ENCODE measurements at regions not wholly inside any gene's neighbourhood (a gene's known extent, or its start where the extent isn't known, plus 50 kb on each side); places are given as distances from the start of the nearest gene placed in this dataset.

- H3K4me3 ChIP-seq (ENCODE audit: extremely low read depth, insufficient read depth, low read length, poor library complexity, severe bottlenecking): no peak overlapping the region
- 80 to 85% methylated on average over 11 to 13 of the region's 13 CpGs for WGBS, 2 experiments (ENCODE audit: insufficient coverage in 2 of 2)
Measured at GRCh38 chr17:83174362-83175118, 95.1 kb downstream of the METRNL start.

DNA sequence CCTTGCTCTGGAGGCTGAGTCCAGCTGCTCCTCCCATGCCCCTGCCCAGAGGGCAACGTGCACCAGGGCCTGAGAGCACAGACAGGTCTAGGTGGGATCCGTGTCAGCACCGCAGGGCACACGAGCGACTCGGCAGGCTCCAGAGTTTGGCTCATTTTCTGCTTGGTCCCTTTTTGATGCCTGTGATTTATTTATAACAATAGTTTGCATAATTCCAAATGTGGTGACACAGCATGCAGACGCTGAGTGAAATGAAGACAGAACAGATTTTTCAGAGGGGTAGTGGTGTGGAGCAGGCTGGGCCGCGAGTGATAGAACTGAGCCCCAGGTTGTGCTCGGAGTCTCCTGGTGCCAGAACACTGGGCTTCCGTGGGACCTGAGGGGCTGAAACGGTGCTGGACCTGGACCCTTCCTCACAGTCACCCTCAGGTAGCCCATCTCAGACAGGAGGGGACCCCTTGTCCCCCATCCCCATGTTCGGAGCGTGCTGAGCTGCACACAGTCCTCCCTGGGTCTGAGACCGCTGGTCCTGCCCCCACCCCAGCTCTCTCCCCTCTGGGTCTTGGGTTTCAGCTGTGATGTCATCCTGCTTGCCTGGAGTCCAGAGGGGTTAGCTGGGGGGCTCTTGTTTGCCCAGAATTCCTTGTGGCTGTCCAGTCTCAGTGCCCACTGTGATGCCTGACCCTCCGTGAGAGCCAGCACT is 95.9 kb downstream of the METRNL start:
- Histone ChIP-seq H3K27ac (ENCODE audit: low read depth, low read length, severe bottlenecking) (no peak overlapping the region), H3K4me3 (ENCODE audit: extremely low read depth, insufficient read depth, low read length, poor library complexity, severe bottlenecking) (no peak overlapping the region), H3K9me3 (ENCODE audit: control insufficient read depth, low read length) (no peaks in the 10 kb centered on the region), H3K36me3 (ENCODE audit: control insufficient read depth, insufficient read depth, low read length) (no peaks in the 10 kb centered on the region), H3K4me1 (ENCODE audit: control insufficient read depth, insufficient read depth, low read length, poor library complexity, severe bottlenecking) (peaks cover 6% of the 10 kb centered on the region)
- 88 to 92% methylated on average over 13 to 16 of the region's 16 CpGs for WGBS, 2 experiments (ENCODE audit: insufficient coverage in 2 of 2)

More at GRCh38 chr17:83174362-83175118, 95.1 kb downstream of the METRNL start:
- no peaks in the 10 kb centered on the region for H3K9me3 ChIP-seq (ENCODE audit: control insufficient read depth, low read length)
- H3K36me3 ChIP-seq (ENCODE audit: control insufficient read depth, insufficient read depth, low read length): no peaks in the 10 kb centered on the region
- no peak overlapping the region for H3K27ac ChIP-seq (ENCODE audit: low read depth, low read length, severe bottlenecking)
- H3K4me1 ChIP-seq (ENCODE audit: control insufficient read depth, insufficient read depth, low read length, poor library complexity, severe bottlenecking): peaks cover 6% of the 10 kb centered on the region

GRCh38 chr17:83175822-83176622 is 96.6 kb downstream of the METRNL start:
- no peaks in the 10 kb centered on the region for H3K9me3 ChIP-seq (ENCODE audit: control insufficient read depth, low read length)
- no peak overlapping the region for H3K27ac ChIP-seq (ENCODE audit: low read depth, low read length, severe bottlenecking)
- 87 to 92% methylated on average over 11 to 15 of the region's 15 CpGs for WGBS, 2 experiments (ENCODE audit: insufficient coverage in 2 of 2)
- no peaks in the 10 kb centered on the region for H3K36me3 ChIP-seq (ENCODE audit: control insufficient read depth, insufficient read depth, low read length)
- no peak overlapping the region for H3K4me3 ChIP-seq (ENCODE audit: extremely low read depth, insufficient read depth, low read length, poor library complexity, severe bottlenecking)
- H3K4me1 ChIP-seq (ENCODE audit: control insufficient read depth, insufficient read depth, low read length, poor library complexity, severe bottlenecking): no peaks in the 10 kb centered on the region

GRCh38 chr17:83176623-83177583 is 97.5 kb downstream of the METRNL start:
- no peaks in the 10 kb centered on the region for H3K4me1 ChIP-seq (ENCODE audit: control insufficient read depth, insufficient read depth, low read length, poor library complexity, severe bottlenecking)
- H3K4me3 ChIP-seq (ENCODE audit: extremely low read depth, insufficient read depth, low read length, poor library complexity, severe bottlenecking): no peak overlapping the region
- H3K27ac ChIP-seq (ENCODE audit: low read depth, low read length, severe bottlenecking): no peak overlapping the region
- no peaks in the 10 kb centered on the region for H3K9me3 ChIP-seq (ENCODE audit: control insufficient read depth, low read length)
- WGBS, 2 experiments (ENCODE audit: insufficient coverage in 2 of 2): 93% methylated on average over 12 to 19 of the region's 22 CpGs
- no peaks in the 10 kb centered on the region for H3K36me3 ChIP-seq (ENCODE audit: control insufficient read depth, insufficient read depth, low read length)

- no peak overlapping the region for H3K27ac ChIP-seq (ENCODE audit: low read depth, low read length, severe bottlenecking)
- H3K36me3 ChIP-seq (ENCODE audit: control insufficient read depth, insufficient read depth, low read length): no peaks in the 10 kb centered on the region
- H3K4me1 ChIP-seq (ENCODE audit: control insufficient read depth, insufficient read depth, low read length, poor library complexity, severe bottlenecking): peaks cover 3% of the 10 kb centered on the region
- WGBS, 2 experiments (ENCODE audit: insufficient coverage in 2 of 2): 88 to 92% methylated on average over 31 to 32 of the region's 32 CpGs
- H3K9me3 ChIP-seq (ENCODE audit: control insufficient read depth, low read length): no peaks in the 10 kb centered on the region
- no peak overlapping the region for H3K4me3 ChIP-seq (ENCODE audit: extremely low read depth, insufficient read depth, low read length, poor library complexity, severe bottlenecking)
Measured at GRCh38 chr17:83177611-83178532, 98.5 kb downstream of the METRNL start.

- 92% methylated on average over 27 to 28 of the region's 29 CpGs for WGBS, 2 experiments (ENCODE audit: insufficient coverage in 2 of 2)
- no peaks in the 10 kb centered on the region for H3K9me3 ChIP-seq (ENCODE audit: control insufficient read depth, low read length)
- no peak overlapping the region for H3K27ac ChIP-seq (ENCODE audit: low read depth, low read length, severe bottlenecking)
- no peaks in the 10 kb centered on the region for H3K36me3 ChIP-seq (ENCODE audit: control insufficient read depth, insufficient read depth, low read length)
- H3K4me1 ChIP-seq (ENCODE audit: control insufficient read depth, insufficient read depth, low read length, poor library complexity, severe bottlenecking): peaks cover 5% of the 10 kb centered on the region
- no peak overlapping the region for H3K4me3 ChIP-seq (ENCODE audit: extremely low read depth, insufficient read depth, low read length, poor library complexity, severe bottlenecking)
Measured at GRCh38 chr17:83178533-83179304, 99.3 kb downstream of the METRNL start.

GRCh38 chr17:83179374-83179773 is 100.0 kb downstream of the METRNL start:
- Histone ChIP-seq H3K9me3 (ENCODE audit: control insufficient read depth, low read length) (no peaks in the 10 kb centered on the region), H3K4me3 (ENCODE audit: extremely low read depth, insufficient read depth, low read length, poor library complexity, severe bottlenecking) (no peak overlapping the region), H3K27ac (ENCODE audit: low read depth, low read length, severe bottlenecking) (no peak overlapping the region), H3K4me1 (ENCODE audit: control insufficient read depth, insufficient read depth, low read length, poor library complexity, severe bottlenecking) (peaks cover 5% of the 10 kb centered on the region), H3K36me3 (ENCODE audit: control insufficient read depth, insufficient read depth, low read length) (no peaks in the 10 kb centered on the region)
- WGBS, 2 experiments (ENCODE audit: insufficient coverage in 2 of 2): 90 to 93% methylated on average over 10 to 12 of the region's 12 CpGs

DNA sequence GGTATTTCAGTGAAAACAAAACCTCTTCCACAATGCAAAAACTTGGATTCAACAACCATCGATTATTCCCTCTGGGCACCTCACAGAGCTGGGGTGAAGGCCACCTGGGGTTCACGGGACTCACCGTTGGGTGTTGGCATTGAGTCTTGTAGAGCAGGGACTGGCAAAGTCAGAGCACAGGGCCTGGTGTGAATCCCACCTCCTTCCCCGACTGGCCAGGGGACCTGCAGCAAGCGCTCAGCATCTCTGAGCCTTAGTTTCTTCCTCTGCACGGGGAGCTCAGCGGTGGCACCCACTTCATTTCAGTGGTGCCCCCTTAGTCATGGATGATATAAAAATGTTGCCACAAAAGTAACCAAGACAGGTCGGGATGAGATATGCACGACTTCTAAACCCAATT is 100.4 kb downstream of the METRNL start:
- H3K4me3 ChIP-seq (ENCODE audit: extremely low read depth, insufficient read depth, low read length, poor library complexity, severe bottlenecking): no peak overlapping the region
- H3K36me3 ChIP-seq (ENCODE audit: control insufficient read depth, insufficient read depth, low read length): no peaks in the 10 kb centered on the region
- H3K27ac ChIP-seq (ENCODE audit: low read depth, low read length, severe bottlenecking): no peak overlapping the region
- H3K9me3 ChIP-seq (ENCODE audit: control insufficient read depth, low read length): no peaks in the 10 kb centered on the region
- peaks cover 5% of the 10 kb centered on the region for H3K4me1 ChIP-seq (ENCODE audit: control insufficient read depth, insufficient read depth, low read length, poor library complexity, severe bottlenecking)
- WGBS, 2 experiments (ENCODE audit: insufficient coverage in 2 of 2): 84 to 92% methylated on average over 4 to 7 of the region's 9 CpGs
